ENCODE measurements at regions not wholly inside any gene's neighbourhood (a gene's known extent, or its start where the extent isn't known, plus 50 kb on each side); places are given as distances from the start of the nearest gene placed in this dataset.

DNA sequence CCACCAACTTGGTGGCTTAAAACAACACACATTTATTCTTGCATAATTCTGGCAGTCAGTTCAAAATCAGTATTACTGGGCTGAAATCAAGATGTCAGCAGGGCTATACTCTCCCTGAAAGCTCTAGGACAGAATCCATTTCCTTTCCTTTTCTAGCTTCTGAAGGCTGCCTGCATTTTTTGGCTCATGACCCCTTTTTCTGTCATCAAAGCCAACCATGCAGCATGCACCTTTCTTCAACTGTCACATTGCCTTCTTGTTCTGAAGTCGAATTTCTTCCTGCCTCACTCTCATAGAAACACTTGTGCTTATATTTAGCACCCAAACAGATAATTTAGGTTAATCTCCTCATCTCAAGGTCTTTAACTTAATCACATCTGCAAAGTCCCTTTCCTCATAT lies 79.8 kb upstream of the PPP1R2C start:
- TF ChIP-seq, protein P1, sequence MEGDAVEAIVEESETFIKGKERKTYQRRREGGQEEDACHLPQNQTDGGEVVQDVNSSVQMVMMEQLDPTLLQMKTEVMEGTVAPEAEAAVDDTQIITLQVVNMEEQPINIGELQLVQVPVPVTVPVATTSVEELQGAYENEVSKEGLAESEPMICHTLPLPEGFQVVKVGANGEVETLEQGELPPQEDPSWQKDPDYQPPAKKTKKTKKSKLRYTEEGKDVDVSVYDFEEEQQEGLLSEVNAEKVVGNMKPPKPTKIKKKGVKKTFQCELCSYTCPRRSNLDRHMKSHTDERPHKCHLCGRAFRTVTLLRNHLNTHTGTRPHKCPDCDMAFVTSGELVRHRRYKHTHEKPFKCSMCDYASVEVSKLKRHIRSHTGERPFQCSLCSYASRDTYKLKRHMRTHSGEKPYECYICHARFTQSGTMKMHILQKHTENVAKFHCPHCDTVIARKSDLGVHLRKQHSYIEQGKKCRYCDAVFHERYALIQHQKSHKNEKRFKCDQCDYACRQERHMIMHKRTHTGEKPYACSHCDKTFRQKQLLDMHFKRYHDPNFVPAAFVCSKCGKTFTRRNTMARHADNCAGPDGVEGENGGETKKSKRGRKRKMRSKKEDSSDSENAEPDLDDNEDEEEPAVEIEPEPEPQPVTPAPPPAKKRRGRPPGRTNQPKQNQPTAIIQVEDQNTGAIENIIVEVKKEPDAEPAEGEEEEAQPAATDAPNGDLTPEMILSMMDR (IDR thresholded peaks at IDR 0.05; ENCODE audit: low read depth, low read length) = no peak
- DNase-seq (ENCODE audit: low read depth in 2 of 2) = no peak
- H3K4me3 ChIP-seq (replicated peaks in 1 of 2; ENCODE audit: low read depth in 2 of 2, low read length in 2 of 2) = no peak overlapping the region

DNA sequence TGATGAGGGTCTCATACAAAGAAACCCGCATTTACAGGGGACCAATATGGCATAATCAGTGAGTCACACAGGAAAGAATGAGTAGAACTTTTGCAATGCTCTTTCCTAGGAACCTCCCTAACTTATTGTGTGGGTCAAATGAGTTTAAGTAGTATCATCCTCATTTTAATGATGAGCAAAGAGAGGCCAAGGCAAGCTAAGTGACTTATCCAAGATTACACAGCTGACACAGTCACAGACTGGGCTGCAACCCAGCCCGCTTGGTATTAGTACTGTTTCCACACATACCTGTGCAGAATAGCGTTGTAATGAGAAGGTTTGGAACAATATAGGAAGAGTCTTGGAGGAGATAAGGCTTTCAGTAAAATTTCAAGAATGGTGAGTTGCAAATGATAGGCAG lies 91.0 kb upstream of the PPP1R2C start:
- DNase-seq (ENCODE audit: low read depth in 2 of 2) = peak in 1 of 2 donors; percentile 0
- TF ChIP-seq, protein P1 (IDR thresholded peaks at IDR 0.05; ENCODE audit: low read depth, low read length) = no peak
- H3K4me3 ChIP-seq (replicated peaks in 1 of 2; ENCODE audit: low read depth in 2 of 2, low read length in 2 of 2) = no peak overlapping the region

- DNase-seq (ENCODE audit: low read depth in 2 of 2) = no peak
- TF ChIP-seq, protein P1 (IDR thresholded peaks at IDR 0.05; ENCODE audit: low read depth, low read length) = no peak
- H3K4me3 ChIP-seq (replicated peaks in 1 of 2; ENCODE audit: low read depth in 2 of 2, low read length in 2 of 2) = no peak overlapping the region
These were observed 91.9 kb upstream of the PPP1R2C start for GRCh38 chrX:42869659-42870476.

DNA sequence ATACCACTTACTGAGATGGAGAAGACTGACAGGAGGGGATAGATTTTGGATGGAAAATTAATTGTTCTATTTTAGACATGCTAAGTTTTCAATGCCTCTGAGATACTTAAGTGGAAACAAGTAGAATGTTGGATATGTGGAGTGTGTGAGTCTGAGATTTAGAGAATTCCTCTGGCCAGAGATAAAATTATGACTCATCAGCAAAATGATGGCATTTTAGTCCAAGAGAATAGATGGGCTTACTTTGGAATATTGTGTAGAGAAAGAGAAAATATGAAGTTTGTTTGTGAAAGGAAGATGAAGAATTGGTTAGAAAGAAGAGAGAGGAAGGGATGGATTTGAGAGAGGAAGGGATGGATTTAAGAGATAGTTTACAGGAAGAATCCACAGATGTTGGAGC lies 108.6 kb upstream of the PPP1R2C start:
- TF ChIP-seq, protein P1 (IDR thresholded peaks at IDR 0.05; ENCODE audit: low read depth, low read length) = no peak
- no peak overlapping the region for H3K4me3 ChIP-seq (replicated peaks in 1 of 2; ENCODE audit: low read depth in 2 of 2, low read length in 2 of 2)
- DNase-seq (ENCODE audit: low read depth in 2 of 2) = peak in 1 of 2 donors; percentile 0

- TF ChIP-seq, protein P1 (IDR thresholded peaks at IDR 0.05; ENCODE audit: low read depth, low read length) = no peak
- no peak for DNase-seq (ENCODE audit: low read depth in 2 of 2)
- no peak overlapping the region for H3K4me3 ChIP-seq (replicated peaks in 1 of 2; ENCODE audit: low read depth in 2 of 2, low read length in 2 of 2)
These were observed 123.0 kb upstream of the PPP1R2C start for GRCh38 chrX:42900947-42901346.

DNA sequence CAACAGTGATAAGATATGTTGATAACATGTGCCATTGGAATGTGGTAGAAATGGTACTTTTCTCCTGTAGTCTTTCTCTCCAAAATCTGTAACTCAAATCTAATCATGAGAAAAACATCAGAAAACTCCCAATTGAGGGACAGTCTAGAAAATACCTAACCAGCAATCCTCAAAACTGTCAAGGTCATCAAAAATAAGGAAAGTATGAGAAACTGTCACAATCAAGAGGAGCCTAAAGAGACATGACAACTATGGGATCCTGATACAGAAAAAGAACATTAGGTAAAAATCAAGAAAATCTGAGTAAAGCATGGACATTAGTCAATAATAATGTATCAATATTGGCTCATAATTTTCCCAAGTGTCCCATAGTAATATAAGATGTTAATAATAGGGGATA lies 124.5 kb upstream of the PPP1R2C start:
- no peak for DNase-seq (ENCODE audit: low read depth in 2 of 2)
- TF ChIP-seq, protein P1 (IDR thresholded peaks at IDR 0.05; ENCODE audit: low read depth, low read length) = no peak
- no peak overlapping the region for H3K4me3 ChIP-seq (replicated peaks in 1 of 2; ENCODE audit: low read depth in 2 of 2, low read length in 2 of 2)

Data from cardiac fibroblast (primary cell).